ENCODE measurements at regions not wholly inside any gene's neighbourhood (a gene's known extent, or its start where the extent isn't known, plus 50 kb on each side); places are given as distances from the start of the nearest gene placed in this dataset.

GRCh38 chr13:89721216-89721615 lies 1626.3 kb upstream of the MIR17HG start:
- no peak overlapping the region for H3K4me3 ChIP-seq (ENCODE audit: low read length)
- H3K9me3 ChIP-seq (ENCODE audit: insufficient read depth, low read depth, low read length) = no peaks in the 10 kb centered on the region
- H3K4me1 ChIP-seq (ENCODE audit: insufficient read depth, low read length) = no peaks in the 10 kb centered on the region
- no peaks in the 10 kb centered on the region for H3K27me3 ChIP-seq (ENCODE audit: insufficient read depth, low read length)
- H3K36me3 ChIP-seq (ENCODE audit: insufficient read depth, low read depth, low read length) = no peaks in the 10 kb centered on the region
- no peak overlapping the region for H3K27ac ChIP-seq (ENCODE audit: low read length)
- no peak overlapping the region for H3K9ac ChIP-seq (ENCODE audit: low read depth, low read length)

- H3K27me3 ChIP-seq (ENCODE audit: insufficient read depth, low read length) = no peaks in the 10 kb centered on the region
- H3K4me3 ChIP-seq (ENCODE audit: low read length) = no peak overlapping the region
- no peaks in the 10 kb centered on the region for H3K9me3 ChIP-seq (ENCODE audit: insufficient read depth, low read depth, low read length)
- no peaks in the 10 kb centered on the region for H3K36me3 ChIP-seq (ENCODE audit: insufficient read depth, low read depth, low read length)
- no peak overlapping the region for H3K9ac ChIP-seq (ENCODE audit: low read depth, low read length)
- no peak overlapping the region for H3K27ac ChIP-seq (ENCODE audit: low read length)
- H3K4me1 ChIP-seq (ENCODE audit: insufficient read depth, low read length) = no peaks in the 10 kb centered on the region
Observed at GRCh38 chr13:89726690-89727435, 1620.6 kb upstream of the MIR17HG start.

- no peaks in the 10 kb centered on the region for H3K9me3 ChIP-seq (ENCODE audit: insufficient read depth, low read depth, low read length)
- no peaks in the 10 kb centered on the region for H3K36me3 ChIP-seq (ENCODE audit: insufficient read depth, low read depth, low read length)
- H3K4me1 ChIP-seq (ENCODE audit: insufficient read depth, low read length) = no peaks in the 10 kb centered on the region
- no peaks in the 10 kb centered on the region for H3K27me3 ChIP-seq (ENCODE audit: insufficient read depth, low read length)
- no peak overlapping the region for H3K27ac ChIP-seq (ENCODE audit: low read length)
- no peak overlapping the region for H3K4me3 ChIP-seq (ENCODE audit: low read length)
- H3K9ac ChIP-seq (ENCODE audit: low read depth, low read length) = no peak overlapping the region
Observed at GRCh38 chr13:89733829-89734228, 1613.7 kb upstream of the MIR17HG start.

DNA sequence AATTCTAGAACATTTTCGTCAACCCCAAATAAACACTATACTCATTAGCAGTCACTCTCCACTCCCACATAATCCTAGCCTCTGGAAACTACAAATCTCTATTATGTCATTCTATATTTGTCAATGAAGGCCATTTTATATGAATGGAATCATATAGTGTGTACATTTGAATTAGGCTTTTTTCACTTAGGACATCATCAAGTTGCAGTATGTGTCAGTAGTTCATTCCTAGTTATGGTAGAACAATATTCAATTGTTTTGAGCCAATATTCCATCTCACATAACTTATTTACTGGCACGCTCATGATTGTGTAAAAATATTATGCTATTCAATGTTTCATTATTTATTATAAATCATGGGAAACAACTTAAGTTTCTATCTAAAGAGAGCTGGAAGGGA lies 1610.4 kb upstream of the MIR17HG start:
- Histone ChIP-seq H3K9ac (ENCODE audit: low read depth, low read length) (no peak overlapping the region), H3K4me1 (ENCODE audit: insufficient read depth, low read length) (no peaks in the 10 kb centered on the region), H3K9me3 (ENCODE audit: insufficient read depth, low read depth, low read length) (no peaks in the 10 kb centered on the region), H3K36me3 (ENCODE audit: insufficient read depth, low read depth, low read length) (no peaks in the 10 kb centered on the region), H3K27ac (ENCODE audit: low read length) (no peak overlapping the region), H3K27me3 (ENCODE audit: insufficient read depth, low read length) (no peaks in the 10 kb centered on the region), H3K4me3 (ENCODE audit: low read length) (no peak overlapping the region)

GRCh38 chr13:89738072-89738471 lies 1609.4 kb upstream of the MIR17HG start:
- Histone ChIP-seq H3K9ac (ENCODE audit: low read depth, low read length) (no peak overlapping the region), H3K27ac (ENCODE audit: low read length) (no peak overlapping the region), H3K4me1 (ENCODE audit: insufficient read depth, low read length) (no peaks in the 10 kb centered on the region), H3K9me3 (ENCODE audit: insufficient read depth, low read depth, low read length) (no peaks in the 10 kb centered on the region), H3K27me3 (ENCODE audit: insufficient read depth, low read length) (no peaks in the 10 kb centered on the region), H3K4me3 (ENCODE audit: low read length) (no peak overlapping the region), H3K36me3 (ENCODE audit: insufficient read depth, low read depth, low read length) (no peaks in the 10 kb centered on the region)

DNA sequence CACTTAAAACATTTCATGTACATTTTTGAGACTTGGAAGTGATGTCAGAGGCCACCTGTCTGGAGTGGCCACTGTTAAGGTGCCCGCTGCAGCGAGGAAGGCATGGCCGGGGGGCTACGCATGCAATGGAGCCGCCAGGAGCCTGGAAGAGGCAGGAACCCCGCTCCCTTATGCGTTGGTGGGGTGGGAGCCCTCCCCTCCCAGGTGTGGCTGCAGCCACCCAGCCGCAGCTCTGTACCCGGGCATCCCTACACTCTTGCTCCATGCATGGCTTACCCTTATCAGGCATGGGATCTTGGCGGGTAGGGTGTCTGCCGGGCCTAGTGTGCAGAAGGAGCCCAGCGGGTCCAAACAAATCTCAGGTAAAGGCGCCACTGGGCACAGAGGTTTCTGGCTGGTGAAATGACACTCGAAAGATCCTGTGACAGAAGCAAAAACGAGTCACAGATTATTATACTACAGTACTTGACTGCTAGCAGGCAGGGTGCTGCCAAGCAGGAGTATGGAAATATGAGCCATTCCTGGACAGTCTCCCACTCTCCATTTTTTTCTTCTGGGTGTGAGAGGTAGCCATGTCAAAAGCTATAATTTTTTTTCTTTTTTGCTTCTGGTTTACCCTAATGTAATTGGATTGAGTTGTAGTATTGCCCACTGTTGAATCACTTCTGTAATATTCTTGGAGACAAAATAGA lies 1606.3 kb upstream of the MIR17HG start:
- no peaks in the 10 kb centered on the region for H3K4me1 ChIP-seq (ENCODE audit: insufficient read depth, low read length)
- no peaks in the 10 kb centered on the region for H3K36me3 ChIP-seq (ENCODE audit: insufficient read depth, low read depth, low read length)
- no peaks in the 10 kb centered on the region for H3K9me3 ChIP-seq (ENCODE audit: insufficient read depth, low read depth, low read length)
- H3K9ac ChIP-seq (ENCODE audit: low read depth, low read length) = no peak overlapping the region
- no peaks in the 10 kb centered on the region for H3K27me3 ChIP-seq (ENCODE audit: insufficient read depth, low read length)
- no peak overlapping the region for H3K4me3 ChIP-seq (ENCODE audit: low read length)
- H3K27ac ChIP-seq (ENCODE audit: low read length) = no peak overlapping the region

- H3K27ac ChIP-seq (ENCODE audit: low read length) = no peak overlapping the region
- H3K27me3 ChIP-seq (ENCODE audit: insufficient read depth, low read length) = no peaks in the 10 kb centered on the region
- H3K9ac ChIP-seq (ENCODE audit: low read depth, low read length) = no peak overlapping the region
- no peaks in the 10 kb centered on the region for H3K9me3 ChIP-seq (ENCODE audit: insufficient read depth, low read depth, low read length)
- no peaks in the 10 kb centered on the region for H3K36me3 ChIP-seq (ENCODE audit: insufficient read depth, low read depth, low read length)
- H3K4me3 ChIP-seq (ENCODE audit: low read length) = no peak overlapping the region
- no peaks in the 10 kb centered on the region for H3K4me1 ChIP-seq (ENCODE audit: insufficient read depth, low read length)
Observed at GRCh38 chr13:89746554-89746953, 1600.9 kb upstream of the MIR17HG start.

- no peak overlapping the region for H3K9ac ChIP-seq (ENCODE audit: low read depth, low read length)
- no peaks in the 10 kb centered on the region for H3K4me1 ChIP-seq (ENCODE audit: insufficient read depth, low read length)
- no peaks in the 10 kb centered on the region for H3K27me3 ChIP-seq (ENCODE audit: insufficient read depth, low read length)
- no peaks in the 10 kb centered on the region for H3K36me3 ChIP-seq (ENCODE audit: insufficient read depth, low read depth, low read length)
- H3K27ac ChIP-seq (ENCODE audit: low read length) = no peak overlapping the region
- no peaks in the 10 kb centered on the region for H3K9me3 ChIP-seq (ENCODE audit: insufficient read depth, low read depth, low read length)
- no peak overlapping the region for H3K4me3 ChIP-seq (ENCODE audit: low read length)
Observed at GRCh38 chr13:89748716-89749115, 1598.8 kb upstream of the MIR17HG start.

- Histone ChIP-seq H3K36me3 (ENCODE audit: insufficient read depth, low read depth, low read length) (no peaks in the 10 kb centered on the region), H3K27me3 (ENCODE audit: insufficient read depth, low read length) (no peaks in the 10 kb centered on the region), H3K9ac (ENCODE audit: low read depth, low read length) (no peak overlapping the region), H3K4me3 (ENCODE audit: low read length) (no peak overlapping the region), H3K4me1 (ENCODE audit: insufficient read depth, low read length) (no peaks in the 10 kb centered on the region), H3K27ac (ENCODE audit: low read length) (no peak overlapping the region), H3K9me3 (ENCODE audit: insufficient read depth, low read depth, low read length) (no peaks in the 10 kb centered on the region; the same call in 1 of the 2 replicates)
Observed at GRCh38 chr13:89749888-89750287, 1597.6 kb upstream of the MIR17HG start.

GRCh38 chr13:89750371-89750770 lies 1597.1 kb upstream of the MIR17HG start:
- Histone ChIP-seq H3K27me3 (ENCODE audit: insufficient read depth, low read length) (no peaks in the 10 kb centered on the region), H3K27ac (ENCODE audit: low read length) (no peak overlapping the region), H3K4me3 (ENCODE audit: low read length) (no peak overlapping the region), H3K9ac (ENCODE audit: low read depth, low read length) (no peak overlapping the region), H3K4me1 (ENCODE audit: insufficient read depth, low read length) (no peaks in the 10 kb centered on the region), H3K9me3 (ENCODE audit: insufficient read depth, low read depth, low read length) (no peaks in the 10 kb centered on the region; the same call in 1 of the 2 replicates), H3K36me3 (ENCODE audit: insufficient read depth, low read depth, low read length) (no peaks in the 10 kb centered on the region)

DNA sequence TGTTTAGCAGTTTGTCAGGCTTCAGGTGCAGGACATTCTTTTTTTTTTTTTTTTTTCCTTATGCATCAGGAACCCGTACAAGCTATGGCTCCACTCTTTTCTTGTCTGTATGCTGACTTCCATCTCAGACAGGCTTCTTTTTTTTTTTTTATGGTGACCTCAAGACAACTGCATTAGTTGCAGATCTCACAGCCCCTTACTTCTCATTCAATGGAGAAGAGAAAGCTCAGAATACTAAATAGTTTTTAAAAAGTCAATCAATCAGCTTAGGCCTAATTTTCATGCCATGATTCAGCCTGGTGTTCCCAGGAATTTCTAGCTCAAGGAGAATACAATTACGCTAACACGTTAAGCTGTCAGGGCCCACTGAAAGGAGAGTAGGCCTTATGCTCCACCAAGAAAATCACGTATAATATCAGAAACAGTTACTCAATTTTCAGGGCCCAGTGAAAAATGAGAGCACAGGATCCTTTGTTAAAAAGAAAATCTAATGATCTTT lies 1596.0 kb upstream of the MIR17HG start:
- Histone ChIP-seq H3K9me3 (ENCODE audit: insufficient read depth, low read depth, low read length) (peaks cover 8% of the 10 kb centered on the region; the same call in 1 of the 2 replicates), H3K4me3 (ENCODE audit: low read length) (no peak overlapping the region), H3K27me3 (ENCODE audit: insufficient read depth, low read length) (no peaks in the 10 kb centered on the region), H3K9ac (ENCODE audit: low read depth, low read length) (no peak overlapping the region), H3K27ac (ENCODE audit: low read length) (no peak overlapping the region), H3K36me3 (ENCODE audit: insufficient read depth, low read depth, low read length) (no peaks in the 10 kb centered on the region), H3K4me1 (ENCODE audit: insufficient read depth, low read length) (no peaks in the 10 kb centered on the region)

DNA sequence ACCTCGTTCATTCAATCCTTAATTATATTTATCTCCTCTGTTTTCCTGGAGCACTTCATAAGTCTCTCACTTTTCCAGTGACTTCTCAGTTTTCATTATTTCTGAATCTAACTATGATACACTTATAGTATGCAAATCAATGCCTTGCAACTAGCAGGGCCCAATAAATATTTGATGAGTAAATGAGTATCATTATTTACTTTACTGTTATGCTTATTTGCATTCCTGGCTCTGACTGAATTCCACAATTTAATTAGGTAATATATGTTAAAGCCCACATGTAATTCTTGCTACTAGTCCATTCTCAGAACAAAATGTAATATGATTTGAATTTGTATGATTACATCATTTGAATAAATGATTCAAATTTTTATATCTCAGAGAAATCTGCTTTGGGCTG lies 1595.1 kb upstream of the MIR17HG start:
- Histone ChIP-seq H3K4me3 (ENCODE audit: low read length) (no peak overlapping the region), H3K27me3 (ENCODE audit: insufficient read depth, low read length) (no peaks in the 10 kb centered on the region), H3K36me3 (ENCODE audit: insufficient read depth, low read depth, low read length) (no peaks in the 10 kb centered on the region), H3K27ac (ENCODE audit: low read length) (no peak overlapping the region), H3K4me1 (ENCODE audit: insufficient read depth, low read length) (no peaks in the 10 kb centered on the region), H3K9ac (ENCODE audit: low read depth, low read length) (no peak overlapping the region), H3K9me3 (ENCODE audit: insufficient read depth, low read depth, low read length) (peaks cover 8% of the 10 kb centered on the region; the same call in 1 of the 2 replicates)
